ENCODE measurements at regions not wholly inside any gene's neighbourhood (a gene's known extent, or its start where the extent isn't known, plus 50 kb on each side); places are given as distances from the start of the nearest gene placed in this dataset.
"Not testable (repeated sequence)": the region's sequence is repeated elsewhere in the genome, so short reads cannot be mapped to it uniquely, and the experiment has no call there.

DNA sequence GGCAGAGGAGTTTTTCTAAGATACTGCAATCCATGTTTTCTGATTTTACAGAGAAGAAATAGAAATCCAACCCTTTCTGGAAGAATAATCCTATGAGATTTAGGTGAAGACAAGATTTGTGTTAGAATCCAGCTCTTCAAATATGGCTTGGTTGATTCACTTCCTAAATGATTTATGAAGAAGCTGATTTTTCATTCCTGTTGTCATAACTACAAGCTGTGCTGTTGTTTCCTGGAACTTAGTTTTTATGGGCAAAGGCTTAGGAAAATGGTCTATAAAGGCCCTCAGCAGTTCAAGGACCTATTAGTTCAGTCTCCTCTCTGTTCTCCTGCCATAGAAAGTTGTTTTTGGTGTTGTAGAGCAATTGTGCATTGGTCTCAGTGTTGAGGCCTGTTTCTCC, 174.2 kb upstream of the FAM20A start:
- no peak for DNase-seq

DNA sequence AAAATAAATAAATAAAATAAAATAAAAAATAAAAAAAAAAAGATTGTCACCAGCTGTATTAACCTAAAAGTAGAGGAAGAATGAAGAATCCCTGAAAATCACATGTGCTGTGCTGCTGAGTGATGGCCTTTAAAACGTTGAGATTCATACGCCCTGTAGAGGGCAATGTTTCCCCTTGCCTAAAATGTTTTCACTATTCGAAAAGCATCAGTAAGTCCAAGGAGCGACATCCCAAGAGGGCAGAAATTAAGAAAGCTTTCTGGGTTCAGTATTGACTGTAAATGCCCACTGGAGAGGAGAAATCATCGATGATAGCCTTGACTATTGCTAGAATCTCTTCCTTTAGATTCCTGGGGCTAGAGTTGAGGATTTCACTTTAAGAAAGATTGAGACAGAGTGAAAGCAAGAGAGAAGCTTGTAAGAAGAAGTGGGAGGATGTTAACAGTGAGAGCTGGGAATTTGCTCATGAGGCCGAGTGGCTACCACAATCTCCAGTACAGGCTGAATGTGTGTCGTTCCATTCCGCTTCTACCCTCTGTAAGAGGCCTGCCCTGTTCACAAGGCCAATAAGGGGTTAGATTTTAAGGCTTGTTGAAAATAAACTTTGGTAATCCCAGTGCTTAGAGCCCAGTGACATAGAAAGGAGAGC, 170.8 kb upstream of the FAM20A start:
- TF ChIP-seq POLR2A (IDR thresholded peaks at IDR 0.05; ENCODE audit: low read length) = no peak
- TF ChIP-seq GATA1 (IDR thresholded peaks at IDR 0.05; ENCODE audit: low read depth, low read length) = no peak
- peak; percentile 43 to 63 for DNase-seq

More for the DNA sequence above, 174.2 kb upstream of the FAM20A start:
- TF ChIP-seq POLR2A (IDR thresholded peaks at IDR 0.05; ENCODE audit: low read length) (no peak), GATA1 (IDR thresholded peaks at IDR 0.05; ENCODE audit: low read depth, low read length) (no peak)

DNA sequence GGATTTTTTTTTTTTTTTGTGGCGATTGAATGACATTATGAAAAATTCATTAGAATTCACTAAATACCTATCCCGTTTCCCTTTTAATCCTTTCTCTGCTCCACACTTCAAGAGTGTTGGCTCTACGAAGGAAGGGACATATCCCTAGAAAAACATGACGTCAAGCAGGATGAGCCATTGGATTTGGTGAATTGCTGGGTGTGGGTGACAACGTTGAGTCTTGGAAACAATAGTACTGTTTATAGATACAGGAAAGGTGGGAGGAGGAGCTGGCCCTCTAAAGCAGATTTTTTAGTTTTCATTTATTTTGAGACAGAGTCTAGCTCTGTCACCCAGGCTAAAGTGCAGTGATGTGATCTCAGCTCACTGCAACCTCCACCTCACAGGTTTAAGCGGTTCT, 167.6 kb upstream of the FAM20A start:
- DNase-seq = no peak
- TF ChIP-seq GATA1 (IDR thresholded peaks at IDR 0.05; ENCODE audit: low read depth, low read length) (no peak), POLR2A (IDR thresholded peaks at IDR 0.05; ENCODE audit: low read length) (no peak)

DNA sequence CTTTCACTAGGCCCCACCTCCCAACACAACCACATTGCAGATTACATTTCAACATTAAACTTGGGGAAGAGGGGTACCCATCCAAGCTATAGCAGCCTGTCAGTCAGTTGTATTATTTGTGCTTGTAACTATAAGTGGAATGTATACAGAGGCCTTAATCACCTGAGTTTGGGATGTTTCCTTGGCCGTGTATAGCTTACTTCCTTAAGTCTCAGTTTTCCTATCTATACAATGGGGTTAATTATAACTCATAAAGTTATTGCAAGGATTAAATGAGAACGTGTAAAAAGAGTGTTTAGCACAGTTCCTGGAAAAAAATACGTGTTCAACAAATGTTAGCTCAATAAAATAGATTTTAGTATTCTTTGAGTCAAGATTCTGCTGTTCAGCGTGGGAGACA, 165.5 kb upstream of the FAM20A start:
- TF ChIP-seq POLR2A (IDR thresholded peaks at IDR 0.05; ENCODE audit: low read length) (no peak), GATA1 (IDR thresholded peaks at IDR 0.05; ENCODE audit: low read depth, low read length) (no peak)
- DNase-seq = no peak

DNA sequence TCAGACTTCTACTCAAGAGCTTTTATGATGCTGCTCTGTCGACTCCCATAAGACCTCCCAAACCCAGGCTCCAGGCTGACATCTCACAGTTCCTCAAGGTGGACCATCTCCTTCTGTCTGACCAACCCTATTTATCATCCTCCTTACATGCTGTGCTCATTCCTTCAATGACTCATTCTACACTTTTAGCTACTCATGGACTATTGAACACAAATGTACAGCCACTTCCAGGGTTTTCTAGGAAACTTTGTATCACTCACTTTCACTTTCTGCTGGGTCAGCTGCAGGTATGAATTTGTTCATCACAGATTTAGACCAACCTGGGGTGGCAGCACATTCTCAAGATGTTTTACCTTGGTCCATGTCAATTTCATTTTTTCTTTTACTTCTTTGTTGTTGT, 162.4 kb upstream of the FAM20A start:
- no peak for TF ChIP-seq POLR2A (IDR thresholded peaks at IDR 0.05; ENCODE audit: low read length)
- no peak for TF ChIP-seq GATA1 (IDR thresholded peaks at IDR 0.05; ENCODE audit: low read depth, low read length)
- no peak for DNase-seq

DNA sequence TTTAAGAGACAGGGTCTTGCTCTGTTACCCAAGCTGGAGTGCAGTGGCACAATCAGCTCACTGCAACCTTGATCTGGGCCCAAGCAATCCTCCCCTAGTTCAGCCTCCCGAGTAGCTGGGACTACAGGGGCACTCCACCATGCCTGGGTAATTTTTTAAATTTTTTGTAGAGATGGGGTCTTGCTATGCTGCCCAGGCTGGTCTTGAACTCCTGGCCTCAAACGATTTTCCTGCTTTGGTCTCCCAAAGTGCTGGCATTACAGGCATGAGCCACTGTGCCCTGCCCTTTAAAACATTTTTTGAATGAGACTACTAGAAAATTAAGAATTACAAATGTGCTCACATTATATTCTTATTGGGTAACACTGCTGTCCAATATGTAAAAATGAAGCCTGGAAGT, 161.7 kb upstream of the FAM20A start:
- no peak for TF ChIP-seq POLR2A (IDR thresholded peaks at IDR 0.05; ENCODE audit: low read length)
- no peak for TF ChIP-seq GATA1 (IDR thresholded peaks at IDR 0.05; ENCODE audit: low read depth, low read length)
- DNase-seq = no peak

DNA sequence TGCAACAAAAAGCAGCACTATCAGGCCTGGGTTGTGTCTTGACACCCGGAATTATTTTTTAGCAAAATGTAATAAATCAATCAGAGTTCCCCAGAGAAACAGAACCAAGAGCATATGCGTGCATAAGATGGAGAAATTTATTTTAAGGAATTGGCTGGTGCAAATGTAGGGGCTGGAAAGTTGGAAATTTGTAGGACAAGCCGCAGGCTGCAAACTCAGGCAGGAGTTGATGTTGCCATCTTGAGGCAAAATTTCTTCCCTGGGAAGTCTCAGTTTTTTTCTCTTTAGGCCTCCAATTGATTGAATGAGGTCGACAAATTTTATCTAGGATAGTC, 158.9 kb upstream of the FAM20A start:
- DNase-seq = no peak
- TF ChIP-seq POLR2A (IDR thresholded peaks at IDR 0.05; ENCODE audit: low read length) (no peak), GATA1 (IDR thresholded peaks at IDR 0.05; ENCODE audit: low read depth, low read length) (no peak)

DNA sequence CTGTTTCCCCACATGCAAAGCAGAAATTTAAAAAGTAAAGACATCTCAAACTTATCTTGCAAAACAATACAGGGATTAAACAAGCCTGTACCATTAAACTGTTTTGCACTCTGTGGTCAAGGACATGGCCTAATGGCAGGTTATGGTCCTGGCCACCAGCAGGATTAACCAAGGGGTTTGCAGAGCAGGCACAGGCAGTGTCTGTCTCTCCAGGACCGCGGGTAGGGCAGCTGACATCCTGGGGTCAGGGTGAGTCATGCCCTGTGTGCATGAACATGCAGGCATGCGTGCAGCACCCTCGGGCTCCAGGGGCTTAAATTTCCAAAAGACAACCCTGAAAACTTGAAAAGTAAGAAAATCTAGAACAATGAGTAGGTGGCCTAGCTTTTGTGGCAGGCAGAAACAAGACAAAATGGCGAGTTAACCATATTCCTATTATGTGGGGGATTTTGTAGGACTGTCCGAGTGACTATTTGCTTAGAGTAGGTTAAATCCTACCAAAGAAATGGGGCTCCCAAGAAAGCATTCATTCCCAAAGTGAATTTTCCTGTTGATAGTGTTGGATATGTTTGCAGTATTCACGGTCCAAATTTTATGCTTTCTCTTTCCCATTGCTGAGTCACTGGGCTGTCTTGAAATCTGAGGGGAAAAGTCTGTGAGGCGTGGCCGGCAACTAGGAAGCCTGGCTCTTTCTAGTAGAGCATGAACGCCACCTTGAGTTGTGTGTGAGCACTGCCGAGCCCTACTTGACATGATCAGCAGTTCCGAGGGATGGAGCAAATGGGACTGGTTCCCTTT, 158.4 kb upstream of the FAM20A start:
- peak; percentile 77 to 87 for DNase-seq
- TF ChIP-seq POLR2A (IDR thresholded peaks at IDR 0.05; ENCODE audit: low read length) (no peak), GATA1 (IDR thresholded peaks at IDR 0.05; ENCODE audit: low read depth, low read length) (no peak)

DNA sequence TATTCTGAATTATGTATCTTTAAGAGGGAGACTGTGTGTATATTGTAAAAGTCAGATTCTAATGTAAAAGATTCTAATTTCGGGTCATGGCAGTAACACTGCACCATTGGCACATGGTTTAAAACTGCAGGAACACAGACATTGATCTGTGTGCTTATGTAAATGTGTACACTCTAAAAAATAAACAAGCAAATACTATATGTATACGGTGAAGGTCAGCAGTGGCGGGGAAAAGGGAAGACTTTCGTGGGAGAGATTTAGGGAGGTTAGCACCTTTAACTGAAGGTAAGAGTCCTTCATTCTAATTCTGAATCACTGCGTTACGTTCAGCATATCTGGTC, 157.8 kb upstream of the FAM20A start:
- no peak for DNase-seq
- TF ChIP-seq GATA1 (IDR thresholded peaks at IDR 0.05; ENCODE audit: low read depth, low read length) = no peak

DNA sequence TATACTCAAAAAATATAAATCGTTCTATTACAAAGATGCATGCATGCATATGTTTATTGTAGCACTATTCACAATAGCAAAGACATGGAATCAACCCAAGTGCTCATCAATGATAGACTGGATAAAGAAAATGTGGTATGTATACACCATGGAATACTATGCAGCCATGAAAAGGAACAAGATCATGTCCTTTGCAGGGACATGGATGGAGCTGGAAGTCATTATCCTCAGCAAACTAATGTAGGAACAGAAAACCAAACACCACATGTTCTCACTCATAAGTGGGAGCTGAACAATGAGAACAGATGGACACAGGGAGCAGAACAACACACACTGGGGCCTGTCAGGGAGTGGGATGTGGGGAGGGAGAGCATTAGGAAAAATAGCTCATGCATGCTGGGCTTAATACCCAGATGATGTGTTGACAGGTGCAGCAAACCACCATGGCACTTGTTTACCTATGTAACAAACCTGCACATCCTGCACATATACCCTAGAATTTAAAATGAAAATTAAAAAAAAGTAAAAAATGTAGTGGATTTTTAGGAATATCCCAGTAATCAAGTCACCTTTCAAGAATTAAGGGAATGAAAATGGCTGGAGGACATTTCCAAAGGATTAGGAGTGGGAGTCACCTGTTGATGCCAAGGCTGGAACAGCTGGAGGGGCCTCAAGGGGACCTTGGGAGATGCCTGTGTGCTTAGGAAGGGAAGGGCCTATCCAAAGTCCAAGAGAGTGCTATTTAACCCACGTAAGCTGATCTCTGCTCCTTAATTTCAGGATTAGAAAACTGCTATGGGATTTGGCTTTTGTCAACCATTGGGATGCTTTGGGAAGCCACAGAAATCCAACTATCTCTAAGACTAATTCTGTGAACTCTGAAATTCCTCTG, 156.9 kb upstream of the FAM20A start:
- not testable (repeated sequence) for DNase-seq

DNA sequence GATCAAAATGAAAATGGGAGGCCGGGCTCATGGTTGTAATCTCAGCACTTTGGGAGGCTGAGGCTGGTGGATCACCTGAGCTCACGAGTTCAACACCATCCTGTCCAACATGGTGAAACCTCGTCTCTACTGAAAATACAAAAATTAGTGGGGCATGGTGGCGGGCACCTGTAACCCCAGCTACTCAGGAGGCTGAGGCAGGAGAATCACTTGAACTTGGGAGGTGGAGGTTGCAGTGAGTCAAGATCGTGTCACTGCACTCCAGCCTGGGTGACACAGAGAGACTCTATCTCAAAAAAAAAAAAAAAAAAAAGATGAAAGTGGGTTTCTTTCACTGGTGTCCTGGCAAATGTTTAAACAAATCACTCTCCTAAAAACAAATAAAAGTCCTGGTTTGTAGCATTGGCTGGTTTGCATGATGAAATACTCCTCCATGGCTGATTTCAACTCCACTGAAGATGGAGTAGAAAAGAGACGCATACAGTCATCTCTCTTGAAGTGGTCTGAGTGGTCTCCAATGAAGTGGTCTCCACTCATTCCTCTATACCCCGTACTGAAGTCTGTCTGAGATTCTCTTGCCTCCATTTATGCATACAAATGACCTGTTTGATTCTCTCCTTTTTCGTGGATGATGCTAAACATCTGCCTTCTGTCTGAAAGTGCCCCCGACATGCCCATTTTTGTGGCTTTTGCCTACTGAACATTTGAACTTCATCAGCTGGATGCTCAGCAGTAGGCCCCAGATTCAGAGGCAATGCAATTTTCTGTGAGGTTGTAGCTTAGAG, 153.0 kb upstream of the FAM20A start:
- no peak for TF ChIP-seq POLR2A (IDR thresholded peaks at IDR 0.05; ENCODE audit: low read length)
- no peak for TF ChIP-seq GATA1 (IDR thresholded peaks at IDR 0.05; ENCODE audit: low read depth, low read length)

DNA sequence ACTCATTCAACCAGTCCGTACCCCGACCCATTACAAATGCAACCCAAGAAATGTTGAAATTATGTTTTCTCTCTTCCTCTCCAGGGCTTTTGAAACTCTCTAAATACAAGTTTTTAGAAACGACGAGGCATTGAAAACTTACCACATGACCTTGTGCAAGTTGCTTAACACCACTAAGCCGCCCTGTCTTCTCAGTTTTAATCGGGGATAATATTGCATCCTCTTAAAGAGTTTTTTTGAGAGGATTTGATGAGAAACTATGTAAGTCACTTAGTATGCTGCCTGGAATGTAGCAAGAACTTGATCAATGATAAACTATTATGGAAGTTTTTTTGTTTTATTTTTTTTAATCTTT, 149.0 kb upstream of the FAM20A start:
- TF ChIP-seq GATA1 (IDR thresholded peaks at IDR 0.05; ENCODE audit: low read depth, low read length) (no peak), POLR2A (IDR thresholded peaks at IDR 0.05; ENCODE audit: low read length) (no peak)
- DNase-seq = no peak

More for the DNA sequence above, 153.0 kb upstream of the FAM20A start:
- no peak for DNase-seq

DNA sequence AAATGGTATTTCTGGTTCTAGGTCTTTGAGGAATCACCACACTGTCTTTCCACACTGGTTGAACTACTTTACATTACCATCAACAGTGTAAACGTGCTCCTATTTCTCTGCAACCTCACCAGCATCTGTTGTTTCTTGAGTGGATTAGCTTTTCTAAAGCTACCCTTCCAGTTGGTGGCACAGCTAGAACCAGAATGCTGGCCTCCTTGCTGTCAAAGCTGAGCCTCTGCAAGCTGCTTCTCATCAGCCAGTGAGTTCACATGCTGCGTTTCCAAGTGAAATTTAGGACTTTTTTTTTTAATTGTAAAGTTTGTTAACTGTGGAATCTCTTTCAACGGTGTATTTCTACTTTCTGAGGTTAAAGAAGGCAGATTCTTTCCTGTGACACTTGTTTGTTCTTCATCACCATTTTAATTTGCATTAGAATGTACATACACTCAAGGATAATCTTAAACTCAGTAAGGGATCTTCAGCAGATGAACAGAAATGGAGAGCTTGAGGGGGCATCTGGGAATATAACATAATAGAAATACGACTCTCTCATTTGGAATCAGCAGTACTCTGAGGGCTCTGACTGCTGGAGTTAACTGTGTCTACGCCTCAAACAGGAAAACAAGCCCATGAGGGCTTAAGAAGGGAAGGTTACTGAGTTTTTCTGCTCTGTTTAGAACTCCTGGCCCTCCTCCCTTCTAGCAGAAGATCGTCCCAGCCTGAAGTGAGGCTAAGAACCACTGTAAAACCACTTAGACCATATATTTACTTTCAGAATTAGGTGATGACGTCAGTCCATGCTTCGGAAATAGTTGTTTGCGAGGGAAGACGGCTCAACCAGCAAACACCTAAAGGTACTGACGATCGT, 148.4 kb upstream of the FAM20A start:
- TF ChIP-seq GATA1 (IDR thresholded peaks at IDR 0.05; ENCODE audit: low read depth, low read length) (no peak), POLR2A (IDR thresholded peaks at IDR 0.05; ENCODE audit: low read length) (no peak)
- no peak for DNase-seq

Data from erythroblast (primary cell).